ENCODE measurements at regions not wholly inside any gene's neighbourhood (a gene's known extent, or its start where the extent isn't known, plus 50 kb on each side); places are given as distances from the start of the nearest gene placed in this dataset.

DNA sequence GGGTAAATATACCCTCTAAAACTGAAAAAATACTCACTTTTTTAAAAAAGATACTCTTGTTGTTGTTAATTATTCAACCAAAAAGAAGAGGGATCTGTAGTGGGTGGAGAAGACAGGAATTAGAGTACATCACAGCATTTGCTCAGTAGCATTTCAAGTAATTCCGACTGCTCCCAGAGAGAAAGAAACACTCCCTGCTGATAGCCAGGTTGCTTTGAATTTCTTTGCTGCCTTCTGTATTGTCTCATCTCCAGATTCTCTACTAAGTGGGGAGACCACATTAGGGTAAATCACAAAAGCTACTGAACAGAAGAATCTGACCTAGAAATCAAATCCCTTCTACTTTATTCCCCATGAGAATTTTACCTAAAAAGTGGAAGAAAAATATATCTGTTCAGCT is 661.1 kb downstream of the BRINP3 start:
- TF ChIP-seq, protein P1, sequence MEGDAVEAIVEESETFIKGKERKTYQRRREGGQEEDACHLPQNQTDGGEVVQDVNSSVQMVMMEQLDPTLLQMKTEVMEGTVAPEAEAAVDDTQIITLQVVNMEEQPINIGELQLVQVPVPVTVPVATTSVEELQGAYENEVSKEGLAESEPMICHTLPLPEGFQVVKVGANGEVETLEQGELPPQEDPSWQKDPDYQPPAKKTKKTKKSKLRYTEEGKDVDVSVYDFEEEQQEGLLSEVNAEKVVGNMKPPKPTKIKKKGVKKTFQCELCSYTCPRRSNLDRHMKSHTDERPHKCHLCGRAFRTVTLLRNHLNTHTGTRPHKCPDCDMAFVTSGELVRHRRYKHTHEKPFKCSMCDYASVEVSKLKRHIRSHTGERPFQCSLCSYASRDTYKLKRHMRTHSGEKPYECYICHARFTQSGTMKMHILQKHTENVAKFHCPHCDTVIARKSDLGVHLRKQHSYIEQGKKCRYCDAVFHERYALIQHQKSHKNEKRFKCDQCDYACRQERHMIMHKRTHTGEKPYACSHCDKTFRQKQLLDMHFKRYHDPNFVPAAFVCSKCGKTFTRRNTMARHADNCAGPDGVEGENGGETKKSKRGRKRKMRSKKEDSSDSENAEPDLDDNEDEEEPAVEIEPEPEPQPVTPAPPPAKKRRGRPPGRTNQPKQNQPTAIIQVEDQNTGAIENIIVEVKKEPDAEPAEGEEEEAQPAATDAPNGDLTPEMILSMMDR (IDR thresholded peaks at IDR 0.05): no peak
- no peak for TF ChIP-seq ZFX (IDR thresholded peaks at IDR 0.05; ENCODE audit: borderline replicate concordance)

Measured in 22Rv1 (cell line).